ENCODE measurements at regions not wholly inside any gene's neighbourhood (a gene's known extent, or its start where the extent isn't known, plus 50 kb on each side); places are given as distances from the start of the nearest gene placed in this dataset.

GRCh38 chr14:101119830-101120571, 216.5 kb upstream of the RTL1 start:
- H3K36me3 ChIP-seq, result no peaks in the 10 kb centered on the region
- H3K4me3 ChIP-seq, result peak overlapping the region; percentile 22
- H3K4me1 ChIP-seq, result no peaks in the 10 kb centered on the region
- DNase-seq (ENCODE audit: low spot score in 2 of 2), result no peak
- H3K9me3 ChIP-seq, result no peaks in the 10 kb centered on the region
- 58% methylated on average over 20 of the region's 20 CpGs for WGBS
- H3K27ac ChIP-seq, result no peak overlapping the region
- TF ChIP-seq POLR2A (IDR thresholded peaks at IDR 0.05) (no peak), POLR2AphosphoS5 (IDR thresholded peaks at IDR 0.05) (no peak), CTCF (IDR thresholded peaks at IDR 0.05) (no peak), EP300 (IDR thresholded peaks at IDR 0.05) (no peak)
- peaks cover 10% of the 10 kb centered on the region for H3K27me3 ChIP-seq

GRCh38 chr14:101120641-101121507, 217.4 kb upstream of the RTL1 start:
- TF ChIP-seq POLR2AphosphoS5 (IDR thresholded peaks at IDR 0.05) (no peak), POLR2A (IDR thresholded peaks at IDR 0.05) (no peak), CTCF (IDR thresholded peaks at IDR 0.05) (no peak), EP300 (IDR thresholded peaks at IDR 0.05) (no peak)
- WGBS, result 66% methylated on average over 19 of the region's 19 CpGs
- Histone ChIP-seq H3K36me3 (no peaks in the 10 kb centered on the region), H3K9me3 (no peaks in the 10 kb centered on the region), H3K27ac (no peak overlapping the region), H3K4me3 (peak overlapping the region; percentile 22), H3K27me3 (peaks cover 11% of the 10 kb centered on the region), H3K4me1 (no peaks in the 10 kb centered on the region)
- peak; percentile 60 to 78 for DNase-seq (ENCODE audit: low spot score in 2 of 2)

- H3K4me3 ChIP-seq, result no peak overlapping the region
- H3K27ac ChIP-seq, result no peak overlapping the region
- no peaks in the 10 kb centered on the region for H3K4me1 ChIP-seq
These were observed 218.1 kb upstream of the RTL1 start for GRCh38 chr14:101121508-101122139.

GRCh38 chr14:101122237-101123141, 219.0 kb upstream of the RTL1 start:
- Histone ChIP-seq H3K27me3 (peaks cover 18% of the 10 kb centered on the region), H3K27ac (no peak overlapping the region), H3K4me1 (no peaks in the 10 kb centered on the region), H3K36me3 (no peaks in the 10 kb centered on the region), H3K4me3 (no peak overlapping the region), H3K9me3 (no peaks in the 10 kb centered on the region)
- peak; percentile 44 to 65 for DNase-seq (ENCODE audit: low spot score in 2 of 2)
- 88% methylated on average over 19 of the region's 21 CpGs for WGBS
- TF ChIP-seq POLR2AphosphoS5 (IDR thresholded peaks at IDR 0.05) (no peak), CTCF (IDR thresholded peaks at IDR 0.05) (no peak), POLR2A (IDR thresholded peaks at IDR 0.05) (no peak), EP300 (IDR thresholded peaks at IDR 0.05) (no peak)

More at GRCh38 chr14:101121508-101122139, 218.1 kb upstream of the RTL1 start:
- Histone ChIP-seq H3K9me3 (no peaks in the 10 kb centered on the region), H3K36me3 (no peaks in the 10 kb centered on the region), H3K27me3 (peaks cover 16% of the 10 kb centered on the region)
- 89% methylated on average over 9 of the region's 13 CpGs for WGBS
- peak in 1 of 2 donors; percentile 42 for DNase-seq (ENCODE audit: low spot score in 2 of 2)
- TF ChIP-seq CTCF (IDR thresholded peaks at IDR 0.05) (no peak), POLR2AphosphoS5 (IDR thresholded peaks at IDR 0.05) (no peak)

Data from suprapubic skin (tissue), 4 donors.